G401.6 (cell line): ENCODE measurements at regions not wholly inside any gene's neighbourhood (a gene's known extent, or its start where the extent isn't known, plus 50 kb on each side); places are given as distances from the start of the nearest gene placed in this dataset.

Experiments used
- FAIRE-seq: peaks from 2 replicates; lab custom pipeline; 2012; peaks lifted over from hg19 to GRCh38; lab: Jason Lieb, UNC

DNA sequence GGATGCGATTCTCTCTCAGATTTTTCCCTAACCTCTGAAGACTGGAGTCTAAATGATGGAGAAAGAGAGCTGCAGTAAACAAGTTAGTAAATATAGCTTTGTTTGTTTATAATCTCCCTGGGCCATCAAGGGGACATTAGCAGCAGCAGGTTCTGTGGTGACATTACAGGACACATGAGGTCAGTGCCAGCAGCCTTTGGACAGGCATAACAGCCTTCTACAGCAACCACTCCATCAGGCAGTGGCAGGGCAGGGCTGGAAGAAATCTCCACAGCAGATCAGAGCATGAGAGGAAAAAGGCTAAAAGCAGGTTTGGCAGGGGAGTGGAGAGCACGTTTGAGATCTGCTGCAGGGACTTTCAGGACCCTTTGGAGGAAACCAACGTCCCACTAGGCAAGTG lies 127.6 kb upstream of the ACP3 start:
- no peak for FAIRE-seq

DNA sequence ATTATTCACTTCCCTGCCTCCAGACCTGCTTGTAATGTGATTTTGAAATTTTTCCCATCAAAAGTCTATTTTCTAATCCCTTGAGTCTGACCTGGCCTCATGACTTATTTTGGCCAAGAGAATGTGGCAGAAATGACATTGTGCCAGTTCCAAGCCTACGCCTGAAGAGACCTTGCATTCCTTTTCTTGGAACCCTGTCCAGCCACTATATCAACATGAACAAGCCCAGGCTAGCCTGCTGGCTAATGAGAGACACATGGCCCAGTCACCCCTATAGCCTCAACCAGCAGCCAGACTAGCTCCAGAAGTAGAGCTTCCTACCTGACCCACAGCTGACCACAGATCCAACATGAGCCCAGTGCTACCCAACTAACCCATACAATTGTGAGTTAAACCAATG lies 121.1 kb upstream of the ACP3 start:
- FAIRE-seq, result no peak

DNA sequence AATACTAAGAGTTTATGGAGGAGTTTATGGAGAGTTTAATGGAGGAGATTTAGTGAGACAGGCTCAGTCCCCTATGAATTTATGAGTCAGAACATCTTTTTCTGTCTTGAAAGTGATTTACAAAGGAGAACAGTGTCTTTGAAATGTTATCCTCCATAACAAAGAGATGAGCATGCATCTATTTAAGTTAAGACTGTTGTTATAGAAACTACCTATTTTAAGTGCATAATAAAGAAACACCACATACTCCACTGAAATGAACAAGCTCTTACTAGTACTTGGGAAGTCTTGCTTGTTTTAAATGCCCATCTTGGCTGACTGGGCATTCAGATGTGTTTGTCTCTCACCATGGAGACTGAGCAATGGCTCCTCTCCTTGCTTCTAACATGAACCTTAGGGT lies 118.7 kb upstream of the ACP3 start:
- no peak for FAIRE-seq

DNA sequence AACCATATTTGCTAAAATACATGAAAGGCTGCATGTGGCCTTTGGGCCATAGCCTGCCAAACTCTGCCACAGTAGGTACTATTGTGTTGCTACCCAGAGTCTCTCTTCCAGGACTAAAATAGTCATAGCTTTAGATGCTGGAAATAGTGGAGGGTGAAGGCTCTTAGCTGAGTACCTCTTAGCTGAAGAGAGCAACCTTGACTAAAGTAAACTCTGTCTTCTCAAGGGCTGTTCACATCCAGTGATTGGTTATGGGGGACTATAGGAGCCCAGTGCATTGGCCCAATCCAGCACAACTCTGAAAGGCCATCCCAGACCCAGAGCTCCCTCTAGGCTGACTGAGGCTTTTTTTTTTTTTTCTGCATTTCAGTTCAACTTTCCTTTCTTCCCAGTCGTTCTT lies 117.8 kb upstream of the ACP3 start:
- FAIRE-seq, result no peak

DNA sequence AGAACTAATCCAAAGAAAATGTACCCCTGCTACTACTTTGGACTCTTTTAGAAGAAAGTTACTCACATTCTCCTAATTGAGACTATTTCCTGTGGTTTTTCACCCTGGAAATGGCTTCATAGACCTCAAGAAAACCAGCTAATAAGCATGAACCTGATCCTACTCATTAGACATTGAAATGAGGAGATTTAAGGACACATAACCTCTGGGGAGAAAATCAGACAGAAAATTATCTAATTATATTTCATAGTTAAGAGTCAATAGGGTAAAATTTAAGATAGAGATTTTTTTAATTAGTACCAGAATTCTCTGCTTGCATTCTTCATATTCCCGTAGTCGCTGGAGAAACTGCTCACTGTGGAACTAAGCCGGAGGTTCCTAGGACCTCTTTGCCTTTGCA lies 114.6 kb upstream of the ACP3 start:
- FAIRE-seq, result no peak

DNA sequence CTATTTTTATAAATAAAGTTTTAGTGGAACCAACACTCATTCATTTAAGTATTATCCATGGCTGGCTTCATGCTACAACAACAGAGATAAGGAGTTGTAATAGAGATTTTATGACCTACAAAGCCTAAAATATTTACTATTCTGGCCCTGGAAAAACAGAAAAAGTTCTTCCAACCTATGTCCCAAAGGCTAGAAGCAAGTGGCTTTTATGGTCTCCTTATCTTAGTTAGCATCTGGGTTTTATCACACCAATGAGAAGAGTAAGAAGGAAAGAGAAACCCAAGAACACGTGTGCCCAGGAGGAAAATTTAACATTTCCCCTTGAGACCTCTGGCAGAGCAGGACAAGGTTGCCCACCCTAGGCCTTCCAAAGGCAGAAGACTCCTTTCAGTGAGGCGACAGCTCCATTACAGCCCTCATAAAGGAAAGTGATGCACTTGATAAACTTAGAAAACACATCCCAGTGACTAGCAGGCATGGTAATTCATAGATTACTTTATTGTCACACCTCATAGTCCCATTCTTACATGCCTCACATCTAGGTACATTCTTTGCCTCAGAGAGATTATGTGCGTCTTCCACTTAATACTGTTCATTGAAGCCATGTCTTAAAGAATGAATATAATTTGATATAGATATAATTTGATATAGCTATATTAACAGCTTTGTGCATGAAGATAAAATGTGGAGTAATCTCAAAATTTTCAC lies 113.2 kb upstream of the ACP3 start:
- no peak for FAIRE-seq

DNA sequence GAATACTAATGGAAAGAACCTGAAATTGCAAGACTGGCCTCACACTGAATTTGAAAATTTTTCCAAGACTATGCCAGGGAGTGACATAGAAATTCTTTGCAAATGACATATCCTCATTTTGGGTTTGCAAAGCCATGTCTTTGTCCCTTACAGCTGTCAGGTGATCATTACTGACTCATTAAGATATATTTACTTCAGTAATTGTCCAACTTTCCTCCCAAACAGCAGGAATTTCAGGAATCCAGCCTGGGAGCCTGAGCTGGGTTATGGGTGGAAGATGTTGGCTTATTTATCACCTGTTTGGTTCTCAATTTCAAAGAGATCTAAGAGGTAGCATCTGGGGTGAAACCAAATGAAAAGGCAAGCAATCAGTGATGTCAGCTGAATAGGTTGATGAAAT lies 111.6 kb upstream of the ACP3 start:
- FAIRE-seq, result no peak

DNA sequence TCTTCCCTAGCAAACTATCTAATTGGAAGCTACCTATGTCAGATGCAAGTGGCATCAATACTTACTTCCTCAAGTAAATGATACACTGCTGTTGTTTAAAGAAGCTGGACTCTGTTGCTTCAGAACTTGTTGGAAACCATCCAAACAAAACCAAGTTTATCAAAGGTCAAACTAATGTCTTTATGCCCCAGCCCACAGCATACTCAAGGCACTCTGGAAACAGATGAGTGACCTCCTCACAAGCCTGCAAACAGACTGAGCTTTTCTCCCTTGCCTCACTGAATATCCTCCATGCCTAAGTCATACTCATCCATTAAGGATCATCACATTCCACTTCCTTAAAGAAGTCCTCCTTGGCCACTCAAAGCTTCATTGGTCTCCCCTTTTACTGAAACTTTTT lies 107.4 kb upstream of the ACP3 start:
- no peak for FAIRE-seq

DNA sequence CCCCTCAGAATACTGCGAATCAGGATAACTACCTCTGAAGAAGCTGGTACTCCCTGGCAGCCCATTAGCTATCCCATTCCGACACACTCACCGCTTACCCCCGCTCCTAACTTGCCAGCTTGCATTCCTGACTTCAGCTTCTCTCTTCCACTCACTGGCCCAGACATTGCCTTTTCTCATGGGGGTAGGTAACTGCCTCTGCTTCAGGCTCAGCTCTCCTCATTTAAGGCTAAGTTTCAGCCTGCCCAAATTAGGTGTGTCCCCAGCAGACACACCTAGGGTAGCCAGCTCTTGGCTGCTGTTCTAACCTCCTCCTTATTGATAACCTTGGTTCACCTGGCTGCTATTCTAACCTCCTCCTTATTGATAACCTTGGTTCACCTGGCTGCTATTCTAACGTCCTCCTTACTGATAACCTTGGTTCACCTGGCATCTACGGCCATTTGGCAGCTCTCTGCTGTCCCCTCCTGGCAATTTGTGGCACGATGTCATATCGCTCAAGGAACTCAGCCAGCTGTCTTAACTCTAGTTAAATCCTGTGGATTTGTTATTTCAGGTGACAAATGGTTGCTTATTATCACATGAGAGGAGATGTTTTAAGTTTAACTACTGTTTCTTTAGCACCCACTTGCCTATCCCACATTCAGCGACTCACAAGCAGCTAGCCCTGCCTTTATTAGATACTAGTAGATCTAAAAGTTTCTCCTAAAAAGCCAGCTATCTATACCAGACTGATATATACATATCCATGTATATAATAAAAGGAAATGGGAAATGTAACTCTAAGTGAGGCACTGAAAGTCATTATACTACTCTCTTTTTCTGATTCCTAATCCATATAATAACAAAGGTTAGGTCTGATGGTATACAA lies 106.5 kb upstream of the ACP3 start:
- no peak for FAIRE-seq

DNA sequence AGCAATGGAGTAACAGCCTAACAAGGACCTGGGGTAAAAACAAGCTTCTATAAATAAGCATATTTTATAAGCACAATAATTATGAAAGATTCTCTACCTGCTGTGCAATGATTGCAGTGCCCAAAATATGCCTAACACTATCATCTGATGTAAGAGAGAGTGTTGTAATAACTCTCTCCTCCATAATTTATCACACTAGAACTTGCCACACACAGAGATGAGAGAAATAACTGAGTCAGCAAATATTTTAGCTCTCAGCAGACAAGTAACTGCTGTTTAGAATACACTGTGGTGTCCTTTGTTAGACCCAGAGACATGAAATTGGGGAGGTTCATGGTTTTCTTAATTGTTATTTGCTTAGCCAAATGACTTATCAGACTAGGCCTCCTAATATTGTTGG lies 105.3 kb upstream of the ACP3 start:
- FAIRE-seq, result no peak

DNA sequence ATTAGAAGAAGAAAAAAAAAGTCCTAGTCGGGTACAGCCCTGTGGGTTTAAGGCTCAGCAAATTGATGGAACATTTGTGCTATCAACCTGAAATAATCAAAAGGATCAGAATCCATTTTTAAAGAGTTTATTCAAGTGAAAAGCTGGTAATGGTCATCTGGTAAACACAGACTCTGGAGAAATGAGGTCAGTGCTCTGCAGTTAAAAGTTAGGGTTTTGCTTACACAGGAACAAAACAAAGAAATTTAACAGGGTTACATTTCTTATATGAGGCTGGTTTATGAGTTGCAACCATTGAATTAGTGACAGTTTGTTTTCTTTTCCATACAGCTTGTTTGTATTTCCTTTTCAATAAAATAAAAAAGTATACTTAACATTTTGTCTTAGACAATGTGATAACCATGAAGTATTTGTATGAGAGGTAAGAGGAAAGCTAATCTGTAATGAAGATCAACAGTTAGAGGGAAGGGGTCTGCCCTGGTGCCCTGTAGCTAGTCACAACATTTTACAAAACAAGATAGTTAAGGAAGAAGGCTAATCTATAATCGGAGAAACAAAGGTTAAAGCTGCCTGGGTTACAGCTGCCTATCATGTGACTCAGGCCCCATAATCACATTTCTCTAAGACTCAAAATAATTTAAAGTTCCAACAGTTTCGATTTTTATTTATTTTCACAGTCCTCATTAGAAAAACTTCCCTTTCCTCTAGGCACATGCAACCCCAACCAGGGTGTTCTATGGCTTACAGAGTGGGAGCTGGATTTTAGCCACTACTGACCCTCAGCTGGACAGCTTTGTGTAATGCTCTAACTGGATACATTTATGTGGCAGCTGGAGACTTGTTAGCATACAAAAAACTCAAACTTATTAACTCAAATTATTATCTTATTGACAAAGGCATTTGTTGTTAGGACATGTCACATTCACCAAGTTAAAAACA lies 98.1 kb upstream of the ACP3 start:
- no peak for FAIRE-seq

DNA sequence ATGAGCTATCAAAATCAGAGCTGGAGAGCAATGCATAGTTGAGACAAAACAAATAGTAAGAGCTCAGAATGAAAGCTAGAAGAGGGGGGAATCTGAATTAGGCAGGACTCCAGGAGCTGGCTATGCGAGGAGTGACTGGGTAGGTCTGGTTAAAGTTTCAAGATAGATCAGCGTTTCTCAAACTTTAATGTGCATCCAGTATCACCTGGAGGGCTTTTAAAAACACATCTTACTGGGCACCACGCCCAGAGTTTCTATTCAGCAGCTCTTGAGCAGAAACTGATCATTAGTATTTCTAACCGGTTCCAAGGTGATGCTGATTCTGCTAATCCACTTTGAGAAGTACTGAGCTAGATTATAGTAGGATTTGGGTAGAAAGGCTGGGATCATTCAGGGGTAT lies 96.2 kb upstream of the ACP3 start:
- no peak for FAIRE-seq

DNA sequence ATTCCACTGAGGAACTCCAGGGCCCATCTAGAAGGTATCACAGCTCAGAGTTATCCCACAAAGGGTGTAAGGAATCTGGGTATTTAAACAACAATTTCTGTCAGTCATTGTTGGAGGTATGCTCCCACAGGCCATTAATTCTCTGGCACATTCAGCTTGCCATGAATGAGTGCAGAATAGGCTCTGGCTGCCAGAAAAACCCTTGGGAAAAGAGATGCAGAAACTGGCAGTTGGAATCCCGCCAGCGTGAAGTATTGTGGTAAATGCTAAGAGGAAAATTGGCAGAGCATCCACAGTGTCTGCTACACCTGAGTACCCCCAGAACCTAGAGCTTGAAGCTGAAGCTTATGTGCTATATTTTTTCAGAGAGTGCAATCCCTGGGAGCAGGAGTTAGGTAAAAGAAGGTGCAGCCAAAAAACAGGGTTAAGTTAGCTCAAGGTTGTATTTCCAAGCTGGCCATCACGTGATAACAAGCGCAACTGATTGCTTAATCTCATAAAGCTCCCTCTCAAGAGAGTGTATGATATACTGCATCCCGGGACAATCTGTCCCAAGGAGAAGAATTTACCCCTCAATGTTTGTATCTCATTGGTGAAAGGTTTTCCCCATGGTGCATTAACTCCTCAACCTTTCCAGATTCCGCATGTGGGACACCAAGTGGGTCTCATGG lies 94.2 kb upstream of the ACP3 start:
- no peak for FAIRE-seq

DNA sequence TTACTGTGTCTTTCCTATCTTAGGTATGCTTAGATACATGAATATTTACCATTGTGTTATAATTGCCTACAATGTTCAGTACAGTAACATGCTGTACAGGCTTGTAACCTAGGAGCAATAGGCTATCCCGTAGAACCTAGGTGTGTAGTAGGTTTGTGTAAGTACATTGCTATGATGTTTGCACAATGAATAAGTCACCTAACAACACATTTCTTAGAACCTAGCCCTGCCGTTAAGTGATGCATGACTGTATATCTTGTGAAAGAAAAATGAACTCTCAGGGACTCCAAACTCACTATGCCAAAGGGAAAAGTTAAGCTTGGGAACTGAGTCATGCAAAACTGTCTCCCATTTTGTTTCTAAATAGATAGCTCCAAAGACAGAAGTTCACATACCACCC lies 91.5 kb upstream of the ACP3 start:
- FAIRE-seq, result no peak

DNA sequence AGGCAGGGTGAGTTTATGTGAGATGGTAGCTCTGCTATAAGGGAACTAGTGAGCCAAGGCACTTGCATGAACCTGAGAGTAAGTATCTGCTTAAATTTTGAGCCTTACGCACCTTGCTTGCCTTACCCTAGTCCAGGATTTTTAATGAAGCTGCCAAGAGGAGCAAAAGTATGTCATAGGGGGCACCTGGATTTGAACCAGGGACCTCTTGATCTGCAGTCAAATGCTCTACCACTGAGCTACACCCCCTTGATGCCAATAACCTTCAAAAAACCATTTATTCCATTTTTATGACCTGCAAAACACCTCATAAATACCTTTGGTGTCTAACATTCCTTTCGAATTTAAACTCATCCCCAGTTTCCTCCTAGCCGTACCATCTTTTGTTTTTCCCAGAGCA lies 88.3 kb upstream of the ACP3 start:
- no peak for FAIRE-seq

DNA sequence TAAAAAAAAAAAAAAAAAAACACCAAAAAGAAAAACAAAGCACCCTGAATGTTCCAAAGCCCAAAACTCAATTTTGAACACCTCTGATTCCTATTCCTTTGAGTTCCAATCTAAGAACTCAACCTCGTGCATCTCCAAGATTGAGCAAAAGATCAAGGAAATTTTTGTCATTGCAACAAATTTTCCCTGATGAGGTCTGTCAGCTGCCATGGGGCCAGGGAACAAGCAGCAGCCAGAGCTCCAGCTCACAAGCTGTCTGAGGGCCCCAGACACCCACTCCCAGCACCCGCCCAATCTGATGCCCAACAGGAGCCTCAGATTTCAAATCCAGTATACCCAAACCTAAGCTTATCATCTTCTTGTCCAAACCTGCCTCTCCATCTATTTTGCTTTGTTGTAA lies 87.6 kb upstream of the ACP3 start:
- FAIRE-seq, result no peak

DNA sequence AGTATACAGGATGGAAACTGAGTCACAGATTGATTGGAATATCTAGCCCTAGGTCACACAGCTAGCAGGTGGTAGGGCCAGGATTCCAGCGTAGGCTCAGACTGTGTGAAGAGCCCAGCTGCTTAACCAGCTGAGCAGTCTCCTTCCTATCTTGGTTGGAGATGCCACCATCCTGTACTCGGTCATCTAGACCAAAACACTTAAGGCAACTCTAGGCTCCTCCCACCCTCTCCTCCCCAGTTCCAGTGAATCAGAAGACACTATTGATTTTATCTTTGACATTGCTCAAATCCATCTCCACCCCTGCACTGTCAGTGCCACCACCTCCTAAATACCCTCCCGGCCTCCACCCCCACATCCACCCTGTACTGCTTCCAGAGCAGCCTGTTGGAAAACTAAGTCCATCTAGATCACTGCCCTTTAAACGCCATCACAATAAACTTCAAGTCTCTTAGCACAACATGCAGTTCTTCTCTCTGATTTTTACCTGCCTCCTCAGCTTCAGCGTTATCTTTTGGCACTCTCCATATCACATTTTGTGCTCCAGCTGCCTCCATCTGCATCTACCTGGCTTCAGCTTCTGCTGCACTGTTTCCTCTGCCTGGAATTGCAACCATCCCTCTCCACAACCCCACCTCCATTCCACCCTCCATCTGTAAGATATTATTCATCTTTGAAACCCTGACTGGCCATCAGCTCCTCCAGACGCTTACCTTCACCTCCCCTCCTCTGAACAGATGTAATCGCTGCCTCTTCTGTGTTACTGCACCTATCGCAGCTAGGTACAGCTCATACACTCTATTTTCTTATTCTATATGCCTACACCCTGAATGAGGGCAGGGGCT lies 86.8 kb upstream of the ACP3 start:
- no peak for FAIRE-seq

DNA sequence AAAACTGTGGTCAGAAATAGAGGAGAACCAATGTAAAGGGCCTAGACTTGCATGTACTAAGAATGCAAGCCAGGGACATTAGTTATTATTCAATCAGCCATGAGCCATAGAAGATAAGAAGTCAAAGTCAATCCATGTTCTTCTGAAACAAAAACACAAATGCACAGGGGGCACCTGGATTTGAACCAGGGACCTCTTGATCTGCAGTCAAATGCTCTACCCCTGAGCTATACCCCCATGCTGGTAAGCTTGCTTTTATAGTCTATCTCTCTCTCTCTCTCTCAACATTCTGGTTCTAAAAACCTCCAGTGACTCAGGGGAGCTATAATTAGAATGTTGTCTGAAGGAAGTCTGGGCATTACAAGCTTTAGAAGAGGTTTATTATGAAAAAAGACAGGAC lies 85.6 kb upstream of the ACP3 start:
- no peak for FAIRE-seq

DNA sequence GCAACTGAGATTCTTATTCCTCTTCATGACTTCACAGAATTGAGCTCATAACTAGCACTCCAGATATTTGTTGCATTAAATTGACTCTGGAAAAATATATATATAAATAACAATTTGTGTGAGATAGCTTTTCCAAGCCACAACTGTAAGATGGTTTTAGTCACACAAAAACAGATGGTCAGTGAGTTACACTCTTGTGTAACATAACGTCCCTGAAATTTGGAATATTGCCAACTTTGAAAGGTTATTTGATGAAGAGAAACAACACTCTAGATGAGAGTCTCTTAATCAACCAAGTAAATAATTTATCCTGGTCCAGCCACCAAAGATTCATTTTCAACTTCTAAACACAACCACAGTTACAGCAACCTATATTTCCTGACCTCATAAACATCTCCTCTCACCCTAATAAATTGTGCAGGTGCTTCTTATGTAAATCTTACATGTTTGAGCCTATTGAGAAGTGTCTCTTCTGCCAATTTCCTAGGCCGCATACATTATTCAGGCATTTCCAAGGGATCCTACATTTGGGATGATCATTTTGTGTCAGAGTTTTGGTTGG lies 84.9 kb upstream of the ACP3 start:
- FAIRE-seq, result no peak

DNA sequence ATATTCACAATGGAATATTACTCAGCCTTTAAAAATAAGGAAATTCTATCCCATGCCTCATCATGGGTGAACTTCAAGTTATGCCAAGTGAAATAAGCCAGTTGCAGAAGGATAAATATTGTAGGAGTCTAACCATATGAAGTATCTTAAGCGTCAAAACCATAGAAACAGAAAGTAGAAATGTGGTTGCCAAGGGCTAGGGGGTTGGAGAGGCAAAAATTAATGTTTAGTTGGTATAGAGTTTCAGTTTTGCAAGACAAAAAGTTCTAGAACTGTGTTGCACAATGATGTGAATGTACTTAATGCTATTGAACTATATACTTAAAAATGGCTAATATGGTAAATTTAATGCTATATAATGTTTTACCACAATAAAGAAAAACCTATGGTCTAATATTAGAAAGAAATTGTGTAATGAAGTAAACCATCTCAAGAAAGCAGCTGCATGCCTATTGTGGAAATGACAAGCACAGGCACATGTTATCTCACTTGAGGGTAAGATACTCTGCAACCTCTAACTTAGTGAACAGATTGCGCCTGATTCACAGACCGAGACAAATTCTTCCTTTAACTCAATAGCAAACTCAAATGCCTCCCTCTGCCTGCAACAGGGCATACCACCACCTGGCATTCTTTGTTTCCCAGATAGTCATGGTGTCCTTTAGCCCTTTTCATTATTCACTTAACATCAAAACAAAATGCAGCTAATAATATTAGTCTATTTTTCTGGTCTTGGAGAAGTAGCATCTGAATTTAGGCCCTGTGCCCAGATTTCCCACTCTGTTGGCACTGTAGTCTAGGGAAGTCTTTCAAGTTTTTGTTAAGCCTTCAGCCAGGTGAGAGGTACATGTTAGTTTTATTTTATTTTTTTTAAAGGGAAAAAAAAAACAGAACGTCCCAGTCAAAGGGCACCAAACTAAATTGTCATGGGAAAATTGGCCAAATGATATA lies 80.2 kb upstream of the ACP3 start:
- FAIRE-seq, result no peak
